GM19239 (cell line): ENCODE measurements at regions not wholly inside any gene's neighbourhood (a gene's known extent, or its start where the extent isn't known, plus 50 kb on each side); places are given as distances from the start of the nearest gene placed in this dataset.

Source experiments
- DNase-seq: peaks from one replicate; pipeline ENCODE4 v3.0.0; 2011; ENCODE audit warnings: low spot score; ENCODE audit not compliant: insufficient read length
- FAIRE-seq: peaks from 2 replicates; lab custom pipeline; 2011; peaks lifted over from hg19 to GRCh38; lab: Jason Lieb, UNC

- FAIRE-seq (no peak), DNase-seq (no peak)
Observed at GRCh38 chr18:56066524-56067213, 478.7 kb upstream of the TCF4 start.

GRCh38 chr18:56065086-56065485 lies 477.1 kb upstream of the TCF4 start:
- no peak for DNase-seq
- FAIRE-seq: no peak

GRCh38 chr18:56062931-56063330 lies 474.9 kb upstream of the TCF4 start:
- FAIRE-seq (no peak), DNase-seq (no peak)

GRCh38 chr18:56060967-56061541 lies 473.1 kb upstream of the TCF4 start:
- FAIRE-seq: no peak

GRCh38 chr18:56052202-56052601 lies 464.2 kb upstream of the TCF4 start:
- DNase-seq (no peak), FAIRE-seq (no peak)

More at GRCh38 chr18:56060967-56061541, 473.1 kb upstream of the TCF4 start:
- no peak for DNase-seq

GRCh38 chr18:56044239-56044638 lies 456.2 kb upstream of the TCF4 start:
- FAIRE-seq (no peak), DNase-seq (no peak)

- no peak for DNase-seq
- FAIRE-seq: no peak
Observed at GRCh38 chr18:56043641-56044061, 455.7 kb upstream of the TCF4 start.

- FAIRE-seq: no peak
- DNase-seq: no peak
Observed at GRCh38 chr18:56042915-56043536, 455.0 kb upstream of the TCF4 start.

GRCh38 chr18:56038171-56039030 lies 450.4 kb upstream of the TCF4 start:
- DNase-seq (no peak), FAIRE-seq (no peak)

- no peak for DNase-seq
Observed at GRCh38 chr18:56036741-56037140, 448.7 kb upstream of the TCF4 start.

GRCh38 chr18:56035546-56035945 lies 447.6 kb upstream of the TCF4 start:
- DNase-seq (no peak), FAIRE-seq (no peak)

More at GRCh38 chr18:56036741-56037140, 448.7 kb upstream of the TCF4 start:
- FAIRE-seq: no peak

GRCh38 chr18:56034949-56035348 lies 447.0 kb upstream of the TCF4 start:
- no peak for FAIRE-seq
- DNase-seq: no peak

GRCh38 chr18:56030060-56030459 lies 442.1 kb upstream of the TCF4 start:
- FAIRE-seq (no peak), DNase-seq (no peak)

- DNase-seq: no peak
- no peak for FAIRE-seq
Observed at GRCh38 chr18:56028514-56028913, 440.5 kb upstream of the TCF4 start.

- DNase-seq (no peak), FAIRE-seq (no peak)
Observed at GRCh38 chr18:56026509-56026908, 438.5 kb upstream of the TCF4 start.

- FAIRE-seq (no peak), DNase-seq (no peak)
Observed at GRCh38 chr18:56021809-56022195, 433.8 kb upstream of the TCF4 start.

GRCh38 chr18:56021136-56021808 lies 433.3 kb upstream of the TCF4 start:
- FAIRE-seq (no peak), DNase-seq (no peak)

GRCh38 chr18:56019908-56020307 lies 431.9 kb upstream of the TCF4 start:
- no peak for DNase-seq
- FAIRE-seq: no peak

GRCh38 chr18:56019156-56019555 lies 431.2 kb upstream of the TCF4 start:
- FAIRE-seq (no peak), DNase-seq (no peak)

- no peak for FAIRE-seq
- DNase-seq: no peak
Observed at GRCh38 chr18:56009411-56009810, 421.4 kb upstream of the TCF4 start.
